HG02642 (cell line): ENCODE measurements at regions not wholly inside any gene's neighbourhood (a gene's known extent, or its start where the extent isn't known, plus 50 kb on each side); places are given as distances from the start of the nearest gene placed in this dataset.
"Not testable (repeated sequence)": the region's sequence is repeated elsewhere in the genome, so short reads cannot be mapped to it uniquely, and the experiment has no call there.

Source experiments
- ATAC-seq: cut with Tn5 transposase; IDR thresholded peaks from one replicate; pipeline ENCODE4 v1.9.1; 2021; ENCODE audit warnings: mild to moderate bottlenecking; ENCODE audit not compliant: unreplicated experiment, poor library complexity

DNA sequence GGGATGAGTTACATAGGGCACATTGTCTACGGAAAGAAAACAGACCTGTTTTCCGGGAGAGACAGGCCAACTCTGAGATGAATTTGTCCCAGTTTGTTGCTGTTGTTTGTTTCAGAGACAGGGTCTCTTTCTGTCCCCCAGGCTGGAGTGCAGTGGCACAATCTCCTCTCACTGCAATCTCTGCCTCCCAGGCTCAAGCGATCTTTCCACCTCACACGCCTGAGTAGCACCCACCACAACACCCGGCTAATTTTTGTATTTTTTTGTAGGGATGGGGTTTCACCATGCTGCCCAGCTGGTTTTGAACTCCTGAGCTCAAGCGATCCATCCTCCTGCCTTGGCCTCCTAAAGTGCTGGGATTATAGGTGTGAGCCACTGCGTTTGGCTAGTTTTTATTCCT lies 125.5 kb upstream of the ERRFI1 start:
- no peak for ATAC-seq

- not testable (repeated sequence) for ATAC-seq
Observed at GRCh38 chr1:8149756-8150155, 123.6 kb upstream of the ERRFI1 start.

DNA sequence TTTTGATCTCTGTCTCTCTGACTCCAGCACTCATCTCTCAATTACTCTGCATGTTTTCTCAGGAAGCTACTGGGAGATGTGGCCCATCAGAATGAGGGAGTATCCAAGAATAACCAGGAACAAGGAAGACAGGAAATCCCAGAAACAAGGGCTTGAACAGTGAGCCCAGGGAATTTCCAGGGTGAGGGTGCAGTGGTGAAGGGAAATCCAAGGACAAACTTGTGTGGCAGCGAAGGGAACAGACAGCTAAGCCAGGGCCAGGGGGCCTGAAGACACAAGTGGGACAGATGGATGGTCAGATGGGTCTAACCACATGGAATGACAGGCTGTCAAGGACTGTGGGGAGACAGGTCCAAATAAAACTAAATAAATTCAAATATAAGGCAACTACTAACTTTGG lies 121.8 kb upstream of the ERRFI1 start:
- ATAC-seq: no peak

GRCh38 chr1:8146257-8146855 lies 120.2 kb upstream of the ERRFI1 start:
- ATAC-seq: no peak

DNA sequence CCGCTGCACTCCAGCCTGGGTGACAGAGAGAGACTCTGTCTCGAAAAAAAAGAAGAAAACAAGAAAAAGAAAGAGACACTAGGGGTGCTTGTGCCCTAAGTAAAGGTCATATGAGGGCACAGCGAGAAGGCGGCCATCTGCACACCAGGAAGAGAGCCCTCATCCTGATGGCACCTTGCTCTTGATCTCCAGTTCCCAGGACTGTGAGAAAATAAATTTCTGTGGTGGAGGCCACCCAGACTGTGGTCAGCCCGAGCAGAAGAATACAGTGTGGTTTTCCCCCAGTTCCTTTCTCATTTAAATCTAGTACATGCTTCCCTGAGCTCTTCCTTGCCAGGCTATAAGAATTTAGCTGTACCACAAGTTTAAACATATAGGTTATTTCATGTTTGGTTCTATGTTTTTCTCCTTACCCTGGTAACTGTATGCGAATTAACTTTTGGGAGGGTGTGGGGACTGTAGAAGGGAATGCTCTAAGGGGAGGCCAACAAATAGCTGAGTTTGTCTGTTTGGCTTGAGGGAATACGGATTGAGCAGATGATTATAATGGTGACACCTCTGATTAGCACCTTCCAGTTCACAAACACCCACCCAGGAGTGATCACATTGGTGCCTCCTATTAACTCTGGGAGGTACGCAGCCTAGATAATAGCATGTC lies 119.6 kb upstream of the ERRFI1 start:
- ATAC-seq: no peak

GRCh38 chr1:8144323-8144722 lies 118.2 kb upstream of the ERRFI1 start:
- no peak for ATAC-seq

- no peak for ATAC-seq
Observed at GRCh38 chr1:8142955-8143629, 117.0 kb upstream of the ERRFI1 start.

DNA sequence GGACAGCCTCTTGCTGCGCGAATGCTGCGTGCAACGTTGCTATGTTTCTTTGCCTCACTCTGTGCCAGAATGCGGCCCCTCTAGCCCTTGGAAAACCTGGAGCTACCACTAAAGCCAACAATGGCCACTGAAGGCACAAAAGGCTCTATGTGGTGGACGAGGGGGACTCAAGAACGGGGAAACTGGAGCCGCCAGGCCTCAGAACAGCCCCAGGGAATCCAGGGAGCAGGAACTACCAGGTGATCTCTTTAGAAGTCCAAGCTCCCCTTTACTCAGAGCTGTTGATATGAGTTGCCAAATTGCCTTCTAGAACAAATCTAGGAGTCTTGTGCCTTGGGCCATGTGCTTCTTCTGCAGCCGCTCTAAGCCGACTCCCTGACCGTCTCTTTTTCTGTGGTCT lies 113.8 kb upstream of the ERRFI1 start:
- ATAC-seq: no peak

- no peak for ATAC-seq
Observed at GRCh38 chr1:8139383-8139782, 113.3 kb upstream of the ERRFI1 start.

- no peak for ATAC-seq
Observed at GRCh38 chr1:8138673-8139072, 112.6 kb upstream of the ERRFI1 start.

DNA sequence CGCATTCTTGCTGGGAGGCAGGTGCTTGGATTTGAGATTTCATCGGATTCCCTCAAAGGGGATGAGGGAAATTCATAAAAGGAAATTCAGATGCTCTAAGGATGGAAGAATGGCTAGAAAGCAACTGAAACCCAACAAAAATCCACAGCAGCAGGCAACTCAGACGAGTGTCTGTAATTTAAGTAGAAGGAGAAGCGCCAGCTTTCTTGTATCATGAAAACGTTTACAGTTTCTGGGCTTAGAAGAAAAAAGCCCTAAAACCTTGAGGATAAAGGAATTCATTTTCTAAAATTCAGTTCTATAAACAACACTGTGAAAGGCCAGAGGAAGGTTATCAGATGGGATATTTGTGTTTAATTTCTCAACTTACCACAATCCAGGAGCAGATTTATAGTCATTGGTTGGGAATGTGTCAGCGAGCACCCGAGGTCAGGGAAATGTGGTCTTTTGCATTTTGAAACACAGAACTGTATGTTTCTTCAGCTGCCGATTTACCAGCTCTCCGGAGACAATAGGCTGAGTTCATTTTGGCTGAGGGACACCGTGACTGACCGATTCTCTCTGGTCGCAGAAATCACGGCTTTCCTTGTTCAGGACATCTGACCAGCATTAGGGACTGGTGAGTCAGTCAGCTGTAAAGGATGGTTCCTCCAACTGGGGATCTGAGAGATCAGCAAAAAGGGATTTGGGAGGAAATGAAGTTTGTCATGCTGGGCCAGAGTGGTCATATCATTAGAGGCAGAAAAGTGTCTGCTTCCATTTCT lies 111.6 kb upstream of the ERRFI1 start:
- ATAC-seq: no peak

DNA sequence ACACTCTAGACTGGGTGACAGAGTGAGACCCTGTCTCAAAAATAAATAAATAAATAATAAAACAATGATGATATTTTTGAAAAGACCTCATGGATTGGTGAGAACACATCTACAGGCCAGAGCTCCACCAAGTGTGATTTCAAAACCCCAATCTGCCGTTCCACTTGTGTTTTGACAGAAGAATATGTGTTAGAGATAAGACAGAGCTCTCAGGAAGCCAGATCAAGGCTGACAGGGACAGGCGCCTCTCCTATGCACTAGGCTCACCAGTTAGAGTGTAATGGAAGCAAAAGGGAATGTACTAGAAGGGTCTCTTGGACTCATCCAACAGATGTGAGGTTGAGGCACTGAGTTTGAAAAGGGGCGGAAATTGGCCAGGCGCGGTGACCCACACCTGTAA lies 110.7 kb upstream of the ERRFI1 start:
- no peak for ATAC-seq

DNA sequence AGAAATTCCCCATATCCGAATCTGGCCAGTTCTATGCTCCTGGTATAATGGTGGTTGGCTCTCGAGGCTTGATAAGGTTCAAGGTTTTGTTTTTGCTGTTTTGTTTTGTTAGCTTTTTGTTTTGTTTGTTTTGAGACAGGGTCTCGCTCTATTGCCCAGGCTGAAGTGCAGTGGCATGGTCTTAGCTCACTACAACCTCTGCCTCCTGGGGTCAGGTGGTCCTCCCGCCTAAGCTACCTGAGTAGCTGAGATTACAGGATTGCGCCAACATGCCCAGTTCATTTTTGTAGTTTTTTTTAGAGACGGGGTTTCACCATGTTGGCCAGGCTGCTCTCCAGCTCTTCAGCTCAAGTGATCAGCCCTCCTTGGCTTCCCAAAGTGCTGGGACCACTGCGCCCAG lies 109.1 kb upstream of the ERRFI1 start:
- no peak for ATAC-seq

- no peak for ATAC-seq
Observed at GRCh38 chr1:8134546-8135235, 108.6 kb upstream of the ERRFI1 start.

- no peak for ATAC-seq
Observed at GRCh38 chr1:8133657-8134430, 107.7 kb upstream of the ERRFI1 start.

- ATAC-seq: no peak
Observed at GRCh38 chr1:8133190-8133589, 107.1 kb upstream of the ERRFI1 start.

DNA sequence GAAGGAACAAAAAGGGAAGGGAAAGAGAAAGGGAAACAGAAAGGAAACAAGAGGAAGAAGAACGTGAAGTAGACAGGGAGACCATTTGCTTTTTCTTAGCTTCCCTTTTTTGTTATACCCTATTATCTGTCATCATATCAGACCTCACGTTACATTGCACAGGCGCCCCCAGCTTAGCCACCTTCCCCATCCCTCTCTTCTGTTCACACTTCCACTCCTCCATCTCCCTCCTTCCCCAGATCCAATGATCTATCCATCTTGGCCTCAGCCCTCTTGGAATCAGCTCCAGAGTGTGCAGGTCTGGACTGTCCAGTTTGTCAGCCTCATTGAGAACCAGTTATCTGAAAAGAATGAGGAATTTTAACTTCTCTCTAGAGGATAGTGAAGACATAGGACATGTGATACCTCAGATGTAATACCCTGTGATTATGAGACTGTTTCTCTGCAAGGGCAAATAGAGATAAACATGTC lies 101.1 kb upstream of the ERRFI1 start:
- no peak for ATAC-seq

DNA sequence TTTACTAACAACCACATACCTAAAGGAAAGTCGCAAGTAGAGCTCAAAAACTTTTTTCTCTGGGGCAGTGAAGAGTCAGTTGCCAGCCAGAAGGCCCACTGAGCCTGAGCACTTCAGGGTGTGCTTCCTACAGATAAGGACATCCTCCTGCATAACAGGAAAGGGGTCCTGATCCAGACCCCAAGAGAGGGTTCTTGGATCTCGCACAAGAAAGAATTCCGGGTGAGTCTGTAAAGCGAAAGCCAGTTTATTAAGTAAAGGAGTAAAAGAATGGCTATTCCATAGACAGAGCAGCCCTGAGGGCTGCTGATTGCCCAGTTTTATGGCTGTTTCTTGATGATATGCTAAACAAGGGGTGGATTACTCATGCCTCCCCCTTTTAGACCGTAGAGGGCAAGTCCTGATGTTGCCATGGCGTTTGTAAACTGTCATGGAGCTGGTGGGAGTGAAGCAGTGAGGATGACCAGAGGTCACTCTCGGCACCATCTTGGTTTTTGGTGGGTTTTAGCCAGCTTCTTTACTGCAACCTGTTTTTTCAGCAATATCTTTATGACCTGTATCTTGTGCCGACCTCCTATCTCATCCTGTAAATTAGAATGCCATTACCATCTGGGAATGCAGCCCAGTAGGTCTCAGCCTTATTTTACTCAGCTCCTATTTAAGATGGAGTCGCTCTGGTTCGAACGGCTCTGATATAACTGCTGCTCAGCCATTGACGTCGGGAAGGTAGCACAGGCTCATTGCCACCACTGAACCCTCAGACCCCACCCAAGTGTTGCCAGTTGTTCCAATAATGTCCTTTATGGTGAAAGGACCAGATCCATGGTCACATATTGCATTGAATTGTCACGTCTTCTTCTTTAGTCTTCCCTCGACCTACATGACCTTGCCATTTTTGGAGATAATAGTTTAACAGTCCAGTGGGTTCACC lies 96.6 kb upstream of the ERRFI1 start:
- no peak for ATAC-seq

GRCh38 chr1:8122160-8122476 lies 96.0 kb upstream of the ERRFI1 start:
- no peak for ATAC-seq
